ENCODE measurements at regions not wholly inside any gene's neighbourhood (a gene's known extent, or its start where the extent isn't known, plus 50 kb on each side); places are given as distances from the start of the nearest gene placed in this dataset.

GRCh38 chr18:53817976-53818950, 406.2 kb downstream of the MBD2 start:
- no peak for DNase-seq (ENCODE audit: low read depth)

DNA sequence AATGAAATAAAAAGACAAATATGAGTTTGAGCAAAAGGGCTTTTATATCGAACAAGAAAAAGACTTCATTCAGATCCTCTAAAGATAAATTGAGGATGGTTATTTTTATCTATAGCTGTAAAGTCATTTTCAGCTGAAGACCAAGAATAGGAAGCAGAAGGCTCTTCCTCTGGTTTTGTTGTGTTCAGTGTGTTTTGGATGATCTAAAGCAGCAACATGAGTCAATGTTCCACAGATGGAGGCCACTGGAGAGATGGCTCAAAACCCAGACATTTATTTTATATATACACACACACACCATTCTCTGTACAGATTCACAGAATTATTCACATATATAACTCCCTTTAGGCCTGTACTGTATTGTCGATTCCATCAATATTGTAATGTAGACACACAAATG, 424.3 kb downstream of the MBD2 start:
- DNase-seq (ENCODE audit: low read depth), result no peak

DNA sequence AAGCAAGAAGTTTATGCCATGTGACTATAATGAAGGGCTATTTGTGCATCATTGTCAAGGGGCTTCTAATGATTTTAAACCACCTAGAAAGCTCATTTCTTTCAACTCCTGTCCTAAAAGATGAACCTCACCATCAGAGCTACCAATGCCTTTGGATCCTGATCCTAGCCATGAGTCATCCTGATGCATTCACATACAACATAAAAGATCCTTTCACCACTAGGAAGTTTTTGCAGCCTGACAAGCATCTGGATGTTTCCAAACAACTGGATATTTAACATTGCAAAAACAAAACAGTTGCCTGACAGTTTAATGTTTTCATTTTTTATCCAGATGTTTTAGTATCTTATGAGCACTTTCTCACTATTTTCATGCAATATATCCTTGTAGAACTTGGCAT, 425.3 kb downstream of the MBD2 start:
- no peak for DNase-seq (ENCODE audit: low read depth)

- no peak for DNase-seq (ENCODE audit: low read depth)
These were observed 426.0 kb downstream of the MBD2 start for GRCh38 chr18:53798516-53798915.

GRCh38 chr18:53797998-53798495, 426.4 kb downstream of the MBD2 start:
- no peak for DNase-seq (ENCODE audit: low read depth)

GRCh38 chr18:53796040-53796729, 428.3 kb downstream of the MBD2 start:
- DNase-seq (ENCODE audit: low read depth), result peak; percentile 68

DNA sequence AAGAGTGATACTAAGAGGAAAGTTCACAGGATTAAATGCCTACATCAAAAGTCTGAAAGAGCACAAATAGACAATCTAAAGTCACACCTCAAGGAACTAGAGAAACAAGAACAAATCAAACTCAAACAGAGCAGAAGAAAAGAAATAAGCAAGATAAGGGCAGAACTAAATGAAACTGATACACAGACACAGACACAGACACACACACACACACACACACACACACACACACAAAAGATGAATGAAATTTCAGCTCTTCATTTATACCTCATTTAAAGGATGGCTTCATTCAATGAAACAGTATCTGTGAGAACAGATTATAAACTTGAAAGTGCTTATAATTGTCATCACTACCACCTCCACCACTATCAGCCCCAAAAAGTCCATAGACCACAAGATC, 428.9 kb downstream of the MBD2 start:
- DNase-seq (ENCODE audit: low read depth), result no peak

- no peak for DNase-seq (ENCODE audit: low read depth)
These were observed 429.4 kb downstream of the MBD2 start for GRCh38 chr18:53795061-53795460.

GRCh38 chr18:53792762-53793161, 431.7 kb downstream of the MBD2 start:
- no peak for DNase-seq (ENCODE audit: low read depth)

- no peak for DNase-seq (ENCODE audit: low read depth)
These were observed 433.7 kb downstream of the MBD2 start for GRCh38 chr18:53790786-53791185.

- no peak for DNase-seq (ENCODE audit: low read depth)
These were observed 434.9 kb downstream of the MBD2 start for GRCh38 chr18:53789376-53790247.

DNA sequence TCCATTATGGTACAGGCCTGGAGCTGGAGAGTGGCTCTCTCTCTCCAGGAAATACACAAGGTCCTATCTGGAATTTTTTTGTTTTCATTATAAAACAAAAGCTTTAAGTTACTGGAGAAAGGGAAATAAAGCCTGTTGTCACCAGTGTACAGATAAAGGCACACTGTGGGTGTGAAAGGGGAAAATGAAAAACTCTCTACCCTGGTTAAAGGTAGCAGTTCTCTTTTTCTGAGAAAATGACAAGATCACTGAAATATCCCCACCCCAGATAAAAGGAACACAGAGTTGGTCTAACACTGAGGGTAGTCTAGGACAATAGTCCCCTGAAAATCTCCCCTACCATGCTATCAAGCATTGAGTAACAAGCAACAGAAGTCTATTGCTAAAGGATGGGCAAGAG, 438.7 kb downstream of the MBD2 start:
- no peak for DNase-seq (ENCODE audit: low read depth)

DNA sequence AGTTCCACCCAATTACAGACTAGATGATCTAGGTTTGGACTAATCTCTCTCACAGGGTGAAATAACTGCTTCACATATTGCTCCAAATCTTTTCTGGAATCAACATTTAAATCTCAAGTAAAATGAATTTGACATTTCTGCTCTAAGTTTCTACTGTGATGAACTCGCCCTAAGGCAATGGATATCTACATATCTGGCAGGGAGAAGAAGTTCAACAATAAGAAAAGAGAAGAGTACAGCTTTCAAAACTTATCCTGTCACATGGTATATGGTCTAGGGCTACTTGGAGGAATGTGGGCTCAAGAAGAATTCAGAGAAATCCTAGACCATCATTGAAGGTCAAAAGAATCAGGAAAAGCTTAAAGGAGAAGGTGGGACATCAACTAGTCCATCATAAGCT, 440.2 kb downstream of the MBD2 start:
- DNase-seq (ENCODE audit: low read depth), result no peak

- no peak for DNase-seq (ENCODE audit: low read depth)
These were observed 443.8 kb downstream of the MBD2 start for GRCh38 chr18:53780666-53781065.

GRCh38 chr18:53772293-53772692, 452.2 kb downstream of the MBD2 start:
- no peak for DNase-seq (ENCODE audit: low read depth)

DNA sequence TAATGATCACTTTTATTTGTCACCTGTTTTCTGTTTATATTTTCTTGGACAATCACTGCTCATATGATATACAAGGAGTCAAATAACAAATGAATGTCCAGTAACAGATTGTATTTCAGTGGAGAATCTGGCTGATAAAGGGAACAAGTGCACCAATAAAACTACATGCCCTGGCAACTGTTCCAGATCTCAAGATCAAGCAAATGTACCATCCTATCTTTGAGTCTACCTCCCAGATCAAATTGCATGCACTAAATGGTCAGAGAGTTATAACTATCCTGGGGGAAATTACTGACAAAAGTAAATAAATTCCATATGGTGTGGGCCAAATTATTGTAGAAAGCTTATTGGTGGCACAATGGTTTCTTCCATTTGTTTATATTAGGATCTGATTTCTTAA, 452.8 kb downstream of the MBD2 start:
- DNase-seq (ENCODE audit: low read depth), result no peak

DNA sequence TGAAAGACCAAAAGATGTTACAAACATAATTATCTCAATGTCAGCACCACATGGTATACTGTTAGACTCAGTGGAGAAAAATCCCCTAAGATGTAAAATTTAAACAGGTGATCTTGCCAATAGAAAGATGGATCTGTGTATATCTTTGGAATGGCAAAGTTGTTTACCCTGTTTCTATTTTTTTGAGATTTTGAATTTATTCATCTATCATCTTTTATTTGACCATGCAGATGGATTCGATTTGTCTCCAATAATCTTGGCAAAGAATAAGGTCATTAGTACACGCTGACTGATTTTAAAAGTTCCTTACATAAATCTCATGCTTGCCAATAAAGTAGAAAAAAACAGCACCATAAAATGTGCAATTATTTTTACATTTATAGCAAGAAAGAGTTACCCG, 459.3 kb downstream of the MBD2 start:
- no peak for DNase-seq (ENCODE audit: low read depth)

DNA sequence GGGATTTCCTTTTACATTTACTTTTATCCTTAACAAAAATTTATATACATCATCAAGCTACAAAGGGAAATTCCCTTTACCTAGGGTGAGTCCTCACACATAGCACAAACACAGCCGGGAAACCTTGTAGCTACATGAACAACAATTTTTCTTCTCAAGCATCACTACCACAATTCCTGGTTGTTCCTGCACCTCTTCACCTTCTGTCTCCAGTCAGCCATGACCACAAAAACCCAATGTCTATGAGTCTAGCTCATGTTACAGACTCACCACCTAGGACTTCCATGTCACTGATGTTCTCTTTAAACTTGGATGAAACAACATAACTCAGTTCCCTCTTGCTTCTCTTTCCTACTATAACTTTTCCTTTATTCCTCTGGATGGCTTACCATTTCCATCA, 460.4 kb downstream of the MBD2 start:
- no peak for DNase-seq (ENCODE audit: low read depth)

GRCh38 chr18:53757328-53757727, 467.1 kb downstream of the MBD2 start:
- DNase-seq (ENCODE audit: low read depth), result no peak

DNA sequence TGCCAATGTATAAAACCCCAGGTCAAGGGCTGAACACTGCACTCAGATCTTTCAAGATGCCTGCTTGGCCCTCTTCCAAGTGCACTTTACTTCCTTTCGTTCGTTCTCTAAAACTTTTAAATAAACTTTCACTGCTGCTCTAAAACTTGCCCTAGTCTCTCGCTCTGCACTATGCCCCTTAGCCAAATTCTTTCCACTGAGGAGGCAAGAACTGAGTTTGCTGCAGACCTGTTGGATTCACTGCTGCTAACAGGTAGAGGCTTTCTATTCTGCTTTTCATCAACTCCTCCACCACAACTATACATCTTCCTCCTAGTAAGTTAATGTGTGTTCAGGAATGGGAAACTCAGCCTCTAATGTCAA, 467.9 kb downstream of the MBD2 start:
- DNase-seq (ENCODE audit: low read depth), result no peak

DNA sequence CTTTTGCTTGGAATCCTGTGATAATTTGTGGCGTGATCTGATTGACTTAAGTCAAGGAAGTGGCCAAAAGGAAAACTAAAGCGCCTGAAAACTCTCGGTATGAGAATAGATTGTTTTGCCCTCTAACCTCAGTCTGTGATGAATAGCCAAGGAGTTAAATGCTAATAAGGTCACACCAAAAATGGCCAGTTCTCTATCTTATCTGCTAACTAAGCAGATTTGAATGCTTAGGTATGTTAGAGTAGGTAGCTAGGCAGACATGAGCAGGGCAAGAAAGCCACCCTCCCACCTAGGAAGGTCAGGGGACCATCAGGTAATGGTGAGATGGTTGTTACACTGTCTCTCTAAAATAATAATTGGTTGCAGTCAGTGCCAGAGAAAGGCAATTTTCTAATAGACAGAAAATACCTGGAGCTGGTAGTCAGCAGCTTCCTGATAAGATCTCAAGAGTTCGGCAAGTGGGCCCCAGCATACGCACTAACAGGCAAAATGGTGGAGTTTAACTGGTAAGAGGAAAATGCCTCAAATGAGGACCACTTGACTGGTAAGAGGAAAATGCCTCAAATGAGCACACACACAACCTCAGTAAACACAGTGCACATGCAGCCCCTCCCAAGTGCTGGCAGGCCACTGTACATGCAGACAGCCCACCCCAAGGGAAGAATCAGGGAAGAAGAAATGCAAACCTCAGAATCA, 468.4 kb downstream of the MBD2 start:
- no peak for DNase-seq (ENCODE audit: low read depth)

DNA sequence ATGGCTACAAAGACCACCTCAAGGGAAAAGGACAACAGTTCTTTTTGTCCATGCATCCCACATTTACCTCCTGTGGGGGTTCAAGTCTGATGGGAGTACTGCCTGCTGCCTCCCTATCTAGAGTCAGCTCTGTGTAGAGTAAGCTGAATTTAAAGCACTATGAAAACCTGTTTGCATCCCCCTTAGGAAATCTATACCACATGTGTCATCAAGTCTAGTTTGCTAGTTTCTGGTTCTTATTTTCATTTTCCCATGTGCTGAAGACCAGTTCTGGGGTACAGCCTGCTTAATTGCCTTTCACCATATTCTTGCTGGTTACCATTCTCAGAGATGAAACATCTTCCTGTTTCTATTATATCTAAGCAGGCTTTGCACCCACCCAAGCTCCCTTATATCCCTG, 470.3 kb downstream of the MBD2 start:
- DNase-seq (ENCODE audit: low read depth), result no peak

Measured in HS-27A (cell line).